Stimulated activated naive CD4-positive, alpha-beta T cell (primary cell): ENCODE measurements at regions not wholly inside any gene's neighbourhood (a gene's known extent, or its start where the extent isn't known, plus 50 kb on each side); places are given as distances from the start of the nearest gene placed in this dataset.

ENCODE experiments used
- DNase-seq, 6 experiments: peaks; one replicate each; lab custom pipeline; 2025; lab: John Stamatoyannopoulos, UW

DNA sequence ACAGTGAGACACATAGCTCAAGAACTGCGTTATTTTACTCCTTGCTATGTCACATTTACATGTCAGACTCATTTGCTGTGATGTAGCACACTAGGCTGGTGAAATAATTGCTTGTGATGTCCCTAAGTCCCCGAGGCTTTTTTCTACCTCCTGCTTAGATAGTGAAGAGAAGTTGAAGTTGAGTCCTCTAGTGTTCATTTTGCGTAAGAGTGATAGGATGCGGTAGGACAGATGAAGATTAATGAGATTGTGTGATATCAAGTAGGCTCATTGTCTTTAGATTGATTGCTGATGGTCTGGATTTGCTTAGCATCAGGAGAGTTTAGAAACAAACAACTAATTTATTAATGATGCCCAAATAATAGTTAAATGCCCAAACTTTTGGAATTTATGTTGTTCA, 173.6 kb upstream of the NUDT6 start:
- DNase-seq, result no peak

DNA sequence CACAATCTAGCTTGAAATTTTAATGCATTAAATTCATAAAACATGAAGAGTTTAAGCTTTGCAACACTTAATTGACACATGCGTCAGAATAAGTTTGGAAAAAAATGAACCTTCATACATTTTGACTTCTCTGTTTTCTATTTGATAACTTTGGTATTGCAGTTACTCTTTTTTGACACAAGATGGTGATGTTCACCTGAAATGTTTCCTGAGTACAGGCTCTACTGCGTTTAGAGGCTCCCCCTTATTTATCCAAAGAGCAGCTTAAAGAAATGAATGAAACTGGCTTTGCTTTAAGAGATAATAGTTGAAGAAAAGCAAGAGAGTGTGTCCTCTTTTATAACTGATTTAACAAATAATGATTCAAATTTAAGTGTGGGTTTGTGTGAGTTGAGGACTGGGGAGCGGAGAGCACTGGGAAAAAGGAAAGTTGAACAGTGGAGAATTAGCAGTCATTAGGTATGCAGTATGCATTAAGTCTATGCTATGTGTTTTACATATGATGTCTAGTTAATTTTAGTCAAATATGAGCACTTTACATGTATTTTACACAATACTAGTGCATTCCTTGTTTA, 180.6 kb upstream of the NUDT6 start:
- peak in 1 of 6 experiments; percentile 7 for DNase-seq

DNA sequence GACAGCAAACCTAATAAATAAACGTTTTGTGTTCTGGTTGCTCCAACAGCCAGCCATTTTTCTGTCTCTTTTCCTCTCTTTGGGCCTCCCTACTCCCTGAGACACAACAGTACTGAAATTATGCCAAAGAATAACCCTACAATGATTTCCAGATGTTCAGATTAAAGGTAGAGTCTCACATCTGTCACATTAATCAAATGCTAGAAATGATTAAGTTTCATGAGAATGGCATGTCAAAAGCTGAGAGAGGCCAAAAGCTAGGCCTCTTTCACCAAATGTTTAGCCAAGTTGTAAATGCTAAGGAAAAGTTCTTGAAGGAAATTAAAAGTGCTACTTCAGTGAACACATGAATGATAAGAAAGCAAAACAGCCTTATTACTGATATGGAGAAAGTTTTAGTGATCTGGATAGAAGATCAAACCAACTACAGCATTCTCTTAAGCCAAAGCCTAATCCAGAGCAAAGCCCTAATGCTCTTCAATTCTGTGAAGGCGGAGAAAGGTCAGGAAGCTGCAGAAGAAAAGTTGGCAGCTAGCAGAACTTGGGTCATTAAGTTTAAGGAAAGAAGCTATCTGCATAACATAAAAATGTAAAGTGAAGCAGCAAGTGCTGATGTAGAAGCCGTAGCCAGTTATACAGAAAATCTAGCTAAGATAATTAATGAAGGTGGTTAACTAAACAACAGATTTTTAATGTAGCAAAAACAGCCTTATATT, 182.1 kb upstream of the NUDT6 start:
- DNase-seq, result no peak

DNA sequence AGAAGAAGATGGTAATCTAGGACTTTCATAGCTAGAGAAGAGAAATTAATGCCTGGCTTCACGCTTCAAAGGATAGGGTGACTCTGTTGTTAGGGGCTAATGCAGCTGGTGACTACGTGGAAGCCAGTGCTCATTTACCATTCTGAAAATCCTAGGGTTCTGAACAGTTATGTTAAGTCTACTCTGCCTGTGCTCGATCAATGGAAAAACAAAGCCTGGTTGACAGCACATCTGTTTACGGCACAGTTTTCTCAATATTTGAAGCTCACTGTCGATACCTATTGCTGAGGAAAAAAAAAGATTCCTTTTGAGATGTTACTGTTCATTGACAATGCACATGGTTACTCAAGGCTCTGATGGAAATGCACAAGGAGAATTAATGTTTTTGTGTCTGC, 182.6 kb upstream of the NUDT6 start:
- DNase-seq, result no peak

DNA sequence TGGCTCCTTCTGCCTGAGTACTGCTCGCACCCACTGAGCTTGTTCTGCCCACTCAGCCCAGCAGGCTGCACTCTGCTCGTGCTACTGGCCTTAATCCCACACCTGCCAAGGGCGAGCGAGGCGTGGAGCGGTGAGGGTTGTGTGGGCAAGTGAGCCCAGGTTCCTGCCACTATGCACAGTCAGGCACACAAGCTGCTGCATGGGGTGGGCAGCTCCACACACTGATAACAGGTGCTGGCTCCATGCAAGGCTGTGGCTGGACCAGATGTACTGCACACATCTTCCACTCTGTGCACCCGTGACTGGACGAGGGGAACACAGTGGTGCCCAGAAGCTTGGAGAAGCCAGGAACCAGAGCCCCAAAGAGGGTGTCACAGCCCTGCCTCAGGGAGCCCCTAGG, 184.3 kb upstream of the NUDT6 start:
- no peak for DNase-seq

DNA sequence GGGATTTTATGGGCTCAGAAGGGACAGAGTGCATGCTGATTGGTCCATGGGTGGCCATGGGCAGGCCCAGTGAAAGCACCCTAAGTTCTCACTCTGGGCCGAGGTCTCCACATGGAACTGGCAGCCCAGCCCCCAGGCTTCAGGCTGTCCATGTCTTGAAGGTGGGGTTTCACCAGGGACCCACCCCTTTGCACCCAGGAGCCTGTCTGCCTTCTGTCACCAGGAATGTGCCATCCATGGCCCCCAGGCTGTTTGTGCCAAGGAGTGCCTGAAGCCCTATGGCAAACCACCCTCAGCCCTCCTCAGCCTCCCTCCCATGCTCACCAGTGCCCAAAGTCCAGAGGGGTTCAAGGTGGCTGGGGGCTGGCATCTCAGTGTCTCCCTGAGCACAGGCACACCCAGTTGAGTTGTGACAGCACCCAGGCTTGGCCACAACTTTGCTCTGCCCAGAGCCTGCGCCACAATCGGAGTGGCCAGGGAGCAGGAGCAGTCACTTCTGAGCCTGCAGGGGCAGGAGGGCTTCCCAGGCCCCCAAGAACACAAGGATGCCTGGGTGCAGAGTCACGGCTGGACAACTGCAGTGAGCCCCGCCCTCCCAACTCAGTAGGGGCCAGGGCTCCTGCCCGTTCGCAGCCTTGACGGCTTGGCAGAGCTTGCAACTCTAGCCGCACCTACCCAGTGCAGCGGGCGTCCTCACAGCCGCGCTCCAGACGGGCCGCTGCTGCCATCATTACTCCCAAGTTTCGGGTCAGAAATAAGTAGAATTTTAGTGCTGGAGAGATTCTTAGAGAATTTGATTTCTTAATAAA, 185.3 kb upstream of the NUDT6 start:
- no peak for DNase-seq

DNA sequence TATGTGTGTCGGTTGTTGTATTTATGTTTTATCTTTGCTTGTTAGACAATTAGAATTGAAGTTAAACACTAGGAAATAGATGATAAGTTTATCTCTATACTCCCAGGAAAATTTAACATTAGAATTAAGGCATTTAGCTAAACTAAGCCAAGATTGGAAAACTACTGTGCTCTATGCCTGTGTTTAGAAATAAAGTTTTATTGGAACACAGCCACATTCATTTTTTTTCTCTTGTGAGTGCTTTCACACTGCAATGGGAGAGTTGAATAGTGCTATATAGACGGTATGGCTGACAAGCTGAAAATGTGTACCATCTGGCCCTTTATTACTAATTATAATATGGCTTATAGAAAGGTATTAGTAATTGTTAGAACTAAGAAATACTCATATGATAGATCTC, 186.7 kb upstream of the NUDT6 start:
- no peak for DNase-seq

DNA sequence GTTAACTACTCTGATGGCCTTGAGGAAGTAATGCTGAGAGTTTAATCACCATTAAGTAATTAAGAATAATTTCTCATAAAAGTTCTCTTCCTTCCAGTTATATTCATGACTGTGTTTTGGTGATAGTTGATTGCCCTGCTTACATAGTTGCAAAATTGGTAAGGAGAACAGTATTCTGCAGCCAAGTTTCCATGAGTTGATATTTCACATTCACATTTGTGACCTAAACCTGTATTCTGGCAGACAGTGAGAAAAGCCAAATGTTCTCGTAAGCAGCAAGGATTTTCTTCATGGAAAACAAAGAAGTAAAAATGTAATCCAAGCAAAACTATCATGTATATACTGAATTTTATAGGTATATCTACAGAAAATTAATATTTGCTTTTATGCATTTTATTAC, 187.8 kb upstream of the NUDT6 start:
- no peak for DNase-seq

DNA sequence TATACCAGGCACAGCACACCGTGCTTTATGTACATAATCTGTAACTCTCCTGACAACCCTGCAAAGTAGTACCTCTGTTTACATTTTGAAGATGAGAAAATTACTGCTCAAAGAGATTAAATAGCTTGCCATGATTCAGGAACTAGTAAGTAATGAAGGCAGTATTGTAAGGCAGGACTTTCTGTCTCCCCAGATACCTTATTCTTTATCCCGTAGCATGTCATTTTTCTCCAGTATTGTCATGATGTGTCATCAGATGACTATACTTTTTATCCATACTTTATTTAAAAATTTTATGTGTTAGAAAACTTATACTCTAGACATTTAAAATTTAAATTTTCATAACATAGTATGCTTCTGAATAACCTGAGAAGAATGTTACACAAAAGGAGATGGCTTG, 188.3 kb upstream of the NUDT6 start:
- no peak for DNase-seq

DNA sequence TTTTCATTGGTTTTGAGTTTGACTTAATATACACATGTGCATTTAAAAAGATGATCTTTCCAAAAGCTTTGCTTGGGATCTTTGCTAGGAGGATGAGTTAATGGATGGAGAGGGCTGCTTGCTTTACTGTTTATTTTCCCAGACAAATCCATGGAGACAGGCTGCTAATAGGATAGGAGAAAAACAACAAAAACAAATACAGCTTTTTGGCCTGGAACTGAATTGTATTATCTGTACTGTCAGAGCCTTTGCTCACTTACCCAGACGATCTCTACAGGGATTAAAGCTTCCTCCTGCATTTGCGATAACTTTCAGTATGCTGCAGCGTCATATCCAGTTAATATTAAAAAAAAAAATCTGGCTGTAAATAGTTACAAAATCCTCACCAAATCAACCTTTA, 190.8 kb upstream of the NUDT6 start:
- DNase-seq, result no peak

DNA sequence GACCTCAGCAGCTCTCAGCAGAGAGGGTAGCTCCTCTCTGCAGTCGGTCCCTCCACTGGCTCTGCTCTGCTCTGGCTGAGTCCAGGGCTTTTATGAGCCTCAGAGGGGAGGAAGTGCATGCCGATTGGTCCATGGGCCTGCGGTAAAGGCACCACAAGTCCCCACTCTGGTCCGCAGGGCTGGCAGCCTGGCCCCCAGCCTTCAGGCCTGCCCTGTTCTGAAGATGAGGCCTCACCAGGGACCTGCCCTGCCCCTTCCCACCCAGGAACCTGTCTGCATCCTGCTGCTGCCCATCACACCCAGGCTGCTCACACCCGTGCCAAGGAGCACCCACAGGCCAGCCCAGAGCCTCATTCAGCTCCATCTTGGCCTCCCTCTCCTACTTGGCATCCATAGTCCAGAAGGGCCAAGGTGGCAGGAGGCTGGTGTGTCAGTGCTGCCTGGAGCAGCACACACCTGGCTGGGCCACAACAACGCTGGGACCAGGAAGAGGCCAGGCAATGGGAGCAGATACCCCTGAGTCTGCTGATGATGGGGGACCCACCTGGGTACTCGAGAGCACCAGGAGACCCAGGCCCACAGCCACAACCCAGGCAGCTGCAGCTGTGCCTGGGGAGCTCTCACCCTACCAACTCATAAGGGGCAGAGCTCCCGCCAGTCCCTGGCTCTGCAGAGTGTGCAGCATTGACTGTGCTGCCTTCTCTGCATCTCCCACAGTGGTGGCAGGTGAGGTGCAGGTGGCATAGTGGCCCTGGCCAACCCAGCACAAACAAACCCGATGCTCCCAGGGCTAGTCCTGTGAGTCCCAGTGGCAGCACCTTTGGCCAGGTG, 191.9 kb upstream of the NUDT6 start:
- no peak for DNase-seq

DNA sequence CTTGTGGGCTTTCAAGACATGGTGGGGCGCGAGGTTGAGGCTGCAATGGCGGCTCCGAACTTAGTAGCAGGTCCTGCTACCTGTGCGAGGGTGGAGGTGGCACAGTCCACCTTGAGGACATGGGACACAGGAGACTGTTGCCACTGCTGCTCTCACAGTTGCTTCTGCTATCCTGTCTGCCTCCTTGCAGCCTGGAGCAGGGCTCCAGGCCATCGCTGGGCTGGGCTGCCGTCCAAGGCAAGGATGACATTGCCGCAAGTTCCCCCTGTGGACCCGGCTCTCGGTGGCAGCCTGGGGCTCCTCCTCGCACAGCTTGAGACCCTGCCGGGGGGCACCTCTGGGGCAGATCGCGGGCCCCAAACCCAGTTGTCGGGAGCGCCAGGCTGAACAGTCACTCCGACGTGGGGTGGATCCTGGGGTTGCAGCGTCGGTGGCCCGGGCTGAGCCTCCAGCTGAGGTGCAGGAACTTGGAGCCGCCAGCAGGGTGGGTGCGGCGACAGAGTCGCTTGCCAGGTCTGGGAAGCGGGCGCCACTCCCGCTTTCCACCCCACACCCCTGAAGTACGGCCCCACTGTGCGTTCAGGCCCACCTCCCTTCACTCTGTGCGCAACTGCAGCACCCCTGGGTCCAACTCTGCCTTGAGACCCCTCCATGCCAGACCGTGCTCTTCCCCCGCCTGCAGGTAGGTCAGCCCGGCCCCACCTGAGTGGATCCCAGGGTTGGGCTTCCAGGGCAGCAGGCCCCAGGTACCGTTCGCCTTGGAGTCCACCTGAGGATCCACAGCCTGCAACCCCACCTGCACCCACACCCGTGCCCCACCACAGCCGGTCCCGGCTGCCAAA, 192.7 kb upstream of the NUDT6 start:
- DNase-seq, result no peak

DNA sequence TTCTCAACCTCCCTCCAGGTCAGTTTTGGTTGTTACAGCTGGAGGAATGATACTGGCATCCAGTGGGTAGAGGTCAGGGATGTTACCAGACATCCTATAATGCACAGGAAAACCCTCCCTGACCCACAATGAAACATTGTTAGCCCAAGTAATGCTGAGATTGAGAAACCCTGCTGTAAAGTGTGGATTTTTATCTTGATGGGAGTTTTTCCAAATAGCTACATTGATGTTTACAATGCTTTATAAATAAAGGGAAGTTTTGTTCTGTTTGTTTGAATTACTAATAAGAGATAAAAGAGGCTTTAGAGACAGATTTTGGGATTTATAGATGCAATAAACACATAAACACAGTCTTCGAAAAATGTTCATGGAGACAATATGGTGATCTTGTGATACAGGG, 194.0 kb upstream of the NUDT6 start:
- DNase-seq, result no peak

DNA sequence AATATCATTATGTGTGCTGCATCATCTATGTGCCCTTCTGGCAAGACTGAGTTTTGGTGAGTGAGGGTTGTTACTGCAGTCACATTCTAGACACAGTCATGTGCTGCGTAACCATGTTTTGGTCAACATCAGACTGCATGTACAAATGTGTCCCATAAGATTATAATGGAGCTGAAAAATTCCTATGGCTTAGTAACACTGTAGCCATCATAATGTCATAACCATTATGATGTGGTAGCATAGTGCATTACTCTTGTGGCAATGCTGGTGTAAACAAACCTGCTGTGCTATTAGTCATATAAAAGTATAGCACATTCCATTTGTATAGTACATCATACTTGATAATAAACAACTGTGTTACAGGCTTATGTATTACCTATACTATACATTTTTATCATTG, 198.1 kb upstream of the NUDT6 start:
- DNase-seq, result no peak

DNA sequence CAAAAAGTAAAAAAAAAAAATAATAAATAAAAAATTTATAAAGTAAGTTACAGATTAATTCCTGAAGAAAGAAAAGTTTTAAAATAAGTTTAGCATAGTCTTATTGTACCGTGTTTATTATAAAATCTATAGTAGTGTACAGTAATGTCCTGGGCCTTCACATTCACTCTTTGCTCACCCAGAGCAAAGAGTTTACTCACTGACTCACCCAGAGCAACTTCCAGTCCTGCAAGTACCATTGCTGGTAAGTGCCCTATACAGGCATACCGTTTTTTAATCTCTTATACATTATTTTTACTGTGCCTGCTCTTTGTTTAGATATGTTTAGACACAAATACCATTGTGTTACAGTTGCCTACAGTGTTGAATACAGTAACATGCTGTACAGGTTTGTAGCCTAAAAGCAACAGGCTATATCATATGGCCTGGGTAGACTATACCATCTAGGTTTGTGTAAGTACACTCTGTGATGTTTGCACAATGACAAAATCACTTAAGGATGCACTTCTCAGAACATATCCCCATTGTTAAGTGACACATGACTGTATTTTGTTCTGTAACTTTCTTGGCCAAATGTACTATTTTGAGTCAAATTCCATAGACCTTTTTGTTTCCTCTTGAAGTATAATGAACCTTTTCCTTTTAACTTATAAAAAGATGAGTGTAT, 199.0 kb upstream of the NUDT6 start:
- no peak for DNase-seq

DNA sequence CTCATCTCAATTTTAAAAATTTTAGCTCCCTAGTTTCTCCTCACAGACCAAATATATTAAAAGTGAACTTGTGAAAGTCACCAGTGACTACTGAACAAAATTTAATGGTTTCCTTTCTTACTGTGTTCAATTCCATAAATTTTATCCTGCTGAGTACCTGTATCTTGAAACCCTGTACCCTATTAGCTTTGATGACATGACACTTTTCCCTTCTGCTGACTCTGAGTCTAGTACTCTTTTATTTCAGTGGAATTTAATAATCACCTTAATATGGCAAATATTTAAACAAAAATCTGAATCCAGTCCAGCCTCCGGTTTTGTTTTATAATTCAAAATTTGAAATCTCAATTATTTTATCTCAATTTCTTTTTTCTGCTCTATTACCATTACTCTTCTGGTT, 203.1 kb upstream of the NUDT6 start:
- DNase-seq, result no peak

DNA sequence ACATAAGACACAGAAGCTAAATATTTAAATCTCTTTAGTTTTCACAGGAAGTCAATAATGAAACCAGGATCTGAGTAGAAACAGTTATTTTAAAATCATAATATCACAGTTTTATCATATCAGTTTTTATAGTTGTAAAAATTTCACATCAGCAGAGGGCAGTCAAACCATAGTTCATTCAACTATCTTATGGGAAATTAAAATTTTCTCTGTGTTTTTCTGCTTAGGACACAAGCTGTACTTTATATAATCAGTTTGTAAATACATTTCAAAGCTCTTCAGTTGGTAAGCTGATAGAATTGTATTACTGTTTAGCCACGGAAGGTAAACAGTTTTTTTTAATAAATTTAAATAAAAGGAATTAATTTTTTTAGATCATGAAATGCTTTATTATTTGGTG, 204.8 kb upstream of the NUDT6 start:
- DNase-seq, result no peak

DNA sequence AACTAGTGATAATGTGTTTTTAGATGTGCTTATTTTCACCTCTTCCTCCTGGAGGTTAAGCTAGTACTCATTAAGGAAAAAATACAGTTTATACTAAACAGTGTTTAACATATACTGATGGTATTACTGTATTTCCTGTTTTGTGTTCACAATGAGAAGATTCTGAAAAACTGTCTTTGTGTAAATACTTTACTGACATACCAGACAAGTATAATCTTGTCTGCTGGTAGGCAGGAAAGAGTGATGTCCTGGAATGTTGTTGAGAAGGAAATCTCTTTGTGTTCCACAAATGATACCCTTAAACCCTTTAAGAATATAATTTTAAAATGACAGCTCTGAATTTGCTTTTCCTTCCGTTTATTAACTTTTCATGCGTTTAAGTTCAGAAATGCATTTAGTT, 205.5 kb upstream of the NUDT6 start:
- DNase-seq, result no peak

DNA sequence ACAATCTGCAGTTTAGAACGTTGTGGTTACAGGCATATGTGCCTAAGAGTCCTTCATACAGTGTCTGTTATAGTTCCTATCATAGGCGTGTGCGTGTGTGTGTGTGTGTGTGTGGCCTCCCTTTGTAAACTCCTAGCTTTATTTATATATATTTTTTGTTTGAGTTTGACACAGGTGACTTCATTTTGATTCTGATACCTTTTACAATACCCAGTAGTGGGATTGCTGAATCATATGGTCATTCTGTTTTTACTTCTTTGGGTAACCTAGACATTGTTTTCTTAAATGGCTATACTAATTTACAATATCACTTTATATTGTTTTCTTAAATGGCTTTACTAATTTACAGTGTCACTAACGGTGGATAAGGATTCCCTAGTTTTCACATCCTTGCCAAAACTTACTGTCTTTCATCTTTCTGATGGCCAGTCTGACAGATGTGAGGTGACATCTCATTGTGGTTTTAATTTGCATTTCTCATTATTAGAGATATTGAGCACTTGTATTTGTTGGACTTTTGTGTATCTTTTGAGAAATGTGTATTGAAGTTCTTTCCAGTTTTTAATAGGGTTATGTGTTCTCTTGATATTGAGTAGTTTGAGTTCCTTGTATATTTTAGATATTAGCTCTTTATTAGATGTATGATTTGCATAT, 211.1 kb upstream of the NUDT6 start:
- no peak for DNase-seq

DNA sequence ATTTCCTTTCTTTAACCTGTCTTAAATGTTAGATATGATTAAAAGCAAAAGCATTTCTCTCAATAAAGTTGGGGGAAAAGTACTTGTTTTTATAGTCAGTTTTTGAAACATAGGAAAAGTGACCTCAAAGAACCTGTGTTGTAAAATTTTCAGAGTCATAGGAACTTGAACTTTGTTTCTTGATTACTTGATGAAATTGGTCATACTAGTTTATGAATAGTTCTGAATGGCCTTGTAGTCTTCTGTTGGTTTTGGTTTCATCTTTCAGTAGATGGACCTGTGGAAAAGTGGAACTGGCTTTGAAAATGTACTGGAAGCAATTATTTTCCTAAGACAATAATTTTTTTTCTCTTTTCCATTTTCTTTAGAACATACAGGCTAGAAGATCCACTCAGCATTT, 222.2 kb upstream of the NUDT6 start:
- no peak for DNase-seq

DNA sequence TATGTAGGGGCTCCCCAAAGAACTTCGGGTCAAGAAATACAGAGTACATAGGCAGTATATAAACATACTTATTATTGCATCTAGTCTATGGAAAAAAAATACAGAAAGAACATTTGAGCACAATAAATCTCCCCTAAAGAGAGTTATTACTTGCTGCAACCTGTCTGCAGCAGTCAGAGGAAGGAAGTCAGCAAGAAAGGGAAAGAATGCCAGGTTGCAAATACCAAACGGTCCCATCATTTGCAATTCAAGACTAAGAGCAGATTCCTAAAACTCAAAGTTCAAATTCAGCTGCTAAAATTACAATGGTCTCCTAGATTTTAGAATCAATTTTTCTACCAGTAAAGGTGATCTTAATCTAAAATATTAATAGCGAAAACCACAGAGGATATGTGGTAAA, 236.2 kb upstream of the NUDT6 start:
- DNase-seq, result no peak
